HG03575 (cell line): ENCODE measurements at regions not wholly inside any gene's neighbourhood (a gene's known extent, or its start where the extent isn't known, plus 50 kb on each side); places are given as distances from the start of the nearest gene placed in this dataset.
"Not testable (repeated sequence)": the region's sequence is repeated elsewhere in the genome, so short reads cannot be mapped to it uniquely, and the experiment has no call there.

Experiments used
- ATAC-seq: cut with Tn5 transposase; IDR thresholded peaks from one replicate; pipeline ENCODE4 v1.9.1; 2021; ENCODE audit not compliant: unreplicated experiment, insufficient number of reproducible peaks, low FRiP score; ENCODE audit errors: extremely low read depth

DNA sequence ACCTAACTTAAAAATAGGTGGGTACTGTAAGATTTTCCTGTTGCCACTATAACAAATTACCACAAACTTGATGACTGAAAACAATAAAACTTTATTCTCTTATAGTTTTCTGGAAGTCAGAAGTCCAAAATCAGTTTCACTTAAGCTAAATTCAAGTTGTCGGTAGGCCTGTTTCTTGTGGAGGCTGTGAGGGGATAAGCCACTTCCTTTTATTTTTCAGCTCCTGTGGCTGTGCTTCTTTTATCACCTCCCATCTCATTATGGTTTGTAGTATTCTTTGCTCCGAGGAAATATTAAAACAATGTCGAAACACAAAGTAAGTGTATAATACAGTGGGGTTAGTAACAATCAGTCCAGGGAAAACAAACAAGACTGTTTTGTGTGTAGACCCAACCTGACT is 610.5 kb upstream of the TECRL start:
- no peak for ATAC-seq

- ATAC-seq, result no peak
Observed at GRCh38 chr4:65018313-65018712, 609.1 kb upstream of the TECRL start.

DNA sequence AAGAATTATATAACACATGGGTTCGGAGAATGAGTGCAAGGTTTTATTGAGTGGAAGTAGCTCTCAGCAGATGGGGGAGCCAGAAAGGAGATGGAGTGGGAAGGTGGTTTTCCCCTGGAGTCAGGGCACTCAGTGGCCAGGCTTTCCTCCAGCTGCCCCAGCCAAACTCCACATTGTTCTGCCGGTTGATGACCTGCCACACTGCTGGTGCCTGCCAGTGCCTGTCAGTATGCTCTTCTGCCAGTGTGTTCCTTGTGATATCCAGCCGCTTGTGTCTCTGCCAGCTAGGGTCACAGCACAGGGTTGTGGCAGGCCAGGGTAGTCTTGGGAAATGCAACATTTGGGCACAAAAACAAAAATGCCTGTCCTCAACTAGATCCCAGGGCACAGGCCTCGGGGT is 604.8 kb upstream of the TECRL start:
- ATAC-seq, result no peak

GRCh38 chr4:65007841-65008439 is 598.7 kb upstream of the TECRL start:
- ATAC-seq, result no peak

- no peak for ATAC-seq
Observed at GRCh38 chr4:64975177-64975576, 565.9 kb upstream of the TECRL start.

DNA sequence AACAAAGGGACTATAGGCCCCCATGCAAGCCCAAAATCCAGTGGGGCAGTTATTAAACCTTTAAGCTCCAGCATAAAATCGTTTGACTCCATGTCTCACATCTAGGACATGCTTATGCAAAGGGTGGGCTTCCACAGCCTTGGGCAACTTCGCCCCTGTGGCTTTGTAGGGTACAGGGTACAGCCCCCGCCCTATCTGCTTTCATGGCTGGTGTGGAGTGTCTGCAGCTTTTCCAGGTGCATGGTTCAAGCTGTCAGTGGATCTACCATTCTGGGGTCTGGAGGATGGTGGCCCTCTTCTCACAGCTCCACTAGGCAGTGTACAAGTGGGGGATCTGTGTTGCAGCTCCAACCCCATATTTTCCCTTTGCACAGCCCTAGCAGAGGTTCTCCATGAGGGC is 559.8 kb upstream of the TECRL start:
- ATAC-seq, result no peak

DNA sequence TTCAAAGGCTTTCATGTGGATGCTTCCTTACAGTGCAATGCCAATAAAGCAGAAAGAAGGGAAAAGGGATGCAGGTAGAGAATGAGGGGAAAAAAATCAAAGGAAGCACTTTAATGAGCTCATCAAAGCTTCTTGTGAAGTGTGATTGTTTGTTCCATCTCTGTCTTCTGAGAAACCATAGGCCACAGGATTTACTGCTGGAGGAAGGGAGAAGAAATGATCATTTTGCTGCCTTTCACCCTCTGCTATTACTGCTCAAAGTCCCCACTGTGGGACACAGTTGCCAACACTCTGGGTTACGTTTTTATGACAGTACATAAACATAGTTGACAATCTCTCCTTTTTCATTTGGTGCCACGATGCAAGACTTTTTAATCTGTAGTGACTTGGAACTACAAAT is 558.0 kb upstream of the TECRL start:
- ATAC-seq, result no peak

- ATAC-seq, result no peak
Observed at GRCh38 chr4:64960516-64960915, 551.3 kb upstream of the TECRL start.

DNA sequence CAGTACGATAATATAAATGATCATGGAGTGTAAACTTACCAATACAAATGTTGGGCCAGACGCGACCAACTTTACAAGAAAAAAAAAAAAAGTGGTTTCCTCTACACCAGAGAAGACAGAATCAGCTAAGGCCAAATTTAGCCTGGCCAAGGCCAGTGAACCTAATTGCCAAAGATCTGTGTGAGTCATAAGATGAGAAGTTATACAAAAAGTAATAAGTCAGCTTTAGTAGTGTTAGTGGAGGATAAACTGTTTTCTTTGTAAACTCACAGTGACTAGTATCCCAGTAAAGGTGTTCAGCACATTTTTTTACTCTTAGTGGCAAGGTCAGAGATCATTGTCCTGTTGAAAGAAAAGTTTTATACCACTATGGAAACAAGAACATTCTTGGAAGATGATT is 531.4 kb upstream of the TECRL start:
- no peak for ATAC-seq

DNA sequence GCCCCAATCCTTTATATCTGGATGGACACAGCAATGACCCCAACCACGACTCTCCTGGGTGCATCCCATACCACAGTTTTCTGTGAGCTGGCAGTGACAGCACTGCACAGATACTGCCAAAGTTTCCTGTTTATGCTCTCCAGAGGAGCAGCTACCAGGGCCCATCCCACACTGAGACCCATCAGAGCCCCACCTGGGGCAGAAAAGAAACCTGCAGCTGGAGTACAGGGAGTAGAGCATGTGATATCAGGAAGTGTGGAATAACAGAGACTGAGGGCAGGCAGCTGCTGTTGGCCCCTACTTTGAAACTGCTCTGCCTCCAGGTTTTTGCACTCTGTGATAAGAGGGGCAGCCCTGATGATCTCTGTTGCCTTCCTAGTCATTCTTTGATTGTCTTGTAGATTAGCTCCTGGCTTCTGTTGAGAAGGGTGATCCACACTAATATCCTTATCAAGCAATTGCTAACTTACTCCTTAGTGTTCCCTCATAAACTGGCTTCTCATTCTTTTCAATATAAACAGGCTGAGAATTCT is 526.3 kb upstream of the TECRL start:
- no peak for ATAC-seq

GRCh38 chr4:64911846-64912245 is 502.6 kb upstream of the TECRL start:
- no peak for ATAC-seq

- no peak for ATAC-seq
Observed at GRCh38 chr4:64903986-64904385, 494.7 kb upstream of the TECRL start.

DNA sequence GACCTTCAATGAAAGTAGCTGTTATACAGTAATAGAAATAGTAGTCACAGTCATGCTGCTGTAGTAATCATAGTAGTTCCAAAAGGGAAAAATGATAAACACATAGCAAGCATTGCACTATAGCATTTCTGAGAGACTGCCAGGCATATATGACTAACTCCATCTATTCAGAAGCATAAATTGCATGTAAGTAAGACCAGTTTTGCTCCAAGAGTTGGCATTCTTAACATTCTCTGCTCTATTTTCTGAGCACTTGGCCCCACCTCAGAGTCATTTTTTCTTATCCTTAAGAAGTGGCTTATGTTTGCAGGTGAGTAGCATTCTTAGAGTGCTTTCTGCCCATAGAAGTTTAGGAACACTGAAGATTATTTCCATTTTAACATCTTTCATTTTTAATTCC is 490.3 kb upstream of the TECRL start:
- no peak for ATAC-seq

GRCh38 chr4:64899030-64899429 is 489.8 kb upstream of the TECRL start:
- not testable (repeated sequence) for ATAC-seq

DNA sequence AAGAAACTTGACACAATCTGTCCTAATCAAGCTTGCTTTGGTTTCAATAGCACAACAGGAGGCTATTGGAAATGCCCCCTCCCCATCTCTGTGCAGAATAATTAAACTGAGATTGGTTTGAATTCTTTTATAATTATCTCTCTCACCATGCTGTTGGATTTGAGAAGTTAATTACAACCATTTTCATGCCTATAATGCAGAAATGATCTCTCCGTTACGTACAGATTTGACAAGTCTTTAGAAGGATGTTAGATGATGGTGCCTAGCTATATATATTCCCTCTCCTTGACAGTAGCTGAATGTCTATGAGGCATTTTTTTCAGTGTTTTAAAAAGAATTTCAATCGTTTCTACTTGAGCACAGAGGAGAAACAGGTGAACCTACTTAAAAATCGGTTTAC is 488.4 kb upstream of the TECRL start:
- ATAC-seq, result no peak

- no peak for ATAC-seq
Observed at GRCh38 chr4:64895031-64895430, 485.8 kb upstream of the TECRL start.

DNA sequence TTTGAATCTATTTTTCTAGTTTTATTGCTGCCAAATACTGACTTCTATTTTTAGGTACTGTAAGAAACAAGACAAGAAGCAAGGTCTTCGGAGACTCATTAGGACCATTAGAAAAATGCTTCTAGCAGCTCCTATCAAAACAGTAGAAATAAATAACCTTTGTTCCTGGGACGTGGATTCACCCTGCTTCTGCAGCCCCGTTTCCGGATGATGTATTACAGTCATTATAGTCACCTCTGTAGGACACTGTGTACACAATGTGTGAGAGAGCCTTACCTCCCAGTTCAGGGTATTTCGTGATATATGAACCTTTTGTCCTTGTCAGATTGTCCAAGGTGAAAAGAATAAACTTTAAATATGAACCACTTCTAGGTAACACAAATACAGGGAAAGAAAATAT is 484.0 kb upstream of the TECRL start:
- no peak for ATAC-seq

- no peak for ATAC-seq
Observed at GRCh38 chr4:64889906-64890610, 480.8 kb upstream of the TECRL start.

- no peak for ATAC-seq
Observed at GRCh38 chr4:64883087-64883807, 474.0 kb upstream of the TECRL start.
